H1 (cell line): ENCODE measurements at regions not wholly inside any gene's neighbourhood (a gene's known extent, or its start where the extent isn't known, plus 50 kb on each side); places are given as distances from the start of the nearest gene placed in this dataset.
"Not testable (repeated sequence)": the region's sequence is repeated elsewhere in the genome, so short reads cannot be mapped to it uniquely, and the experiment has no call there.

Experiments used
- CTCF ChIA-PET: fragments of 300-600 bp; sonication (Branson Sonifier 250); formaldehyde crosslinking; loops from one replicate; lab custom pipeline; 2021; ENCODE audit not compliant: partially characterized antibody; lab: Charles Lee
- POLR2A ChIA-PET: fragments of 300-600 bp; sonication (Branson Sonifier 250); formaldehyde crosslinking; loops from one replicate; lab custom pipeline; 2021; ENCODE audit warnings: inconsistent platforms; ENCODE audit not compliant: partially characterized antibody; lab: Charles Lee
- DNase-seq, 2 experiments: peaks; one replicate each; pipeline versions ENCODE4 v3.0.0 to v3.0.0-alpha.2; 2010 to 2022; ENCODE audit warnings: low spot score in 2 of 2, low read depth in 1 of 2, mixed read lengths in 1 of 2
- FAIRE-seq: peaks from 2 replicates; lab custom pipeline; 2011; peaks lifted over from hg19 to GRCh38; lab: Jason Lieb, UNC
- H2AFZ ChIP-seq: 2 replicates; pipeline ENCODE4 v1.8.1; 2012; ENCODE audit warnings: low read length, inconsistent platforms
- H2AK5ac ChIP-seq: 2 replicates; pipeline ENCODE4 v1.6.1; 2013; ENCODE audit warnings: low read depth, low read length
- H2BK120ac ChIP-seq: replicated peaks from 2 replicates; pipeline ENCODE3; 2013; ENCODE audit warnings: low read depth, low read length, inconsistent platforms
- H2BK12ac ChIP-seq: 2 replicates; pipeline ENCODE4 v1.6.1; 2013; ENCODE audit warnings: low read depth, low read length
- H2BK15ac ChIP-seq: 2 replicates; pipeline ENCODE4 v1.6.1; 2013; ENCODE audit warnings: low read length
- H2BK20ac ChIP-seq: 2 replicates; pipeline ENCODE4 v1.6.1; 2013; ENCODE audit warnings: low read length
- H2BK5ac ChIP-seq: 2 replicates; pipeline ENCODE4 v1.6.1; 2013; ENCODE audit warnings: low read depth, low read length
- H3K14ac ChIP-seq: 2 replicates; pipeline ENCODE4 v1.6.1; 2013; ENCODE audit warnings: inconsistent platforms; ENCODE audit not compliant: insufficient read length
- H3K18ac ChIP-seq: 2 replicates; pipeline ENCODE4 v1.6.1; 2013; ENCODE audit warnings: low read length; ENCODE audit errors: extremely low read depth
- H3K23ac ChIP-seq: 2 replicates; pipeline ENCODE4 v1.6.1; 2013; ENCODE audit warnings: inconsistent platforms; ENCODE audit not compliant: insufficient read length
- H3K23me2 ChIP-seq: 2 replicates; pipeline ENCODE4 v1.6.1; 2013; ENCODE audit warnings: low read depth, low read length
- H3K27ac ChIP-seq: 2 replicates; pipeline ENCODE4 v1.6.1; 2011; ENCODE audit warnings: low read depth, low read length, inconsistent platforms
- H3K27me3 ChIP-seq, 4 experiments: replicated peaks in 1 of 4; 1 replicate in 1 of 4; 2 replicates in 3 of 4; pipeline versions ENCODE4 v1.6.1 to v1.8.1; 2011 to 2013; ENCODE audit warnings: low read length in 3 of 4, mild to moderate bottlenecking in 3 of 4, inconsistent platforms in 2 of 4, mixed read lengths in 2 of 4, moderate library complexity in 1 of 4; ENCODE audit not compliant: control insufficient read depth in 3 of 4, insufficient read depth in 3 of 4; ENCODE audit errors: extremely low read depth in 1 of 4
- H3K36me3 ChIP-seq, 4 experiments: 2 replicates each; pipeline versions ENCODE4 v1.6.1 to v1.8.1; 2011 to 2013; ENCODE audit warnings: mild to moderate bottlenecking in 4 of 4, low read length in 3 of 4, moderate library complexity in 2 of 4, control low read depth in 1 of 4, inconsistent platforms in 1 of 4; ENCODE audit not compliant: insufficient read depth in 4 of 4, control insufficient read depth in 2 of 4
- H3K4ac ChIP-seq: replicated peaks from 2 replicates; pipeline ENCODE3; 2013; ENCODE audit warnings: low read length, low read depth, mixed read lengths, inconsistent platforms; ENCODE audit not compliant: insufficient read length
- H3K4me1 ChIP-seq, 4 experiments: replicated peaks in 1 of 4; 1 replicate in 1 of 4; 2 replicates in 3 of 4; pipeline versions ENCODE4 v1.6.1 to v1.8.1; 2011 to 2013; ENCODE audit warnings: low read length in 3 of 4, inconsistent platforms in 2 of 4, mixed read lengths in 1 of 4; ENCODE audit not compliant: insufficient read depth in 4 of 4, control insufficient read depth in 3 of 4
- H3K4me2 ChIP-seq, 2 experiments: 2 replicates each; pipeline versions ENCODE4 v1.6.1 to v1.8.1; 2011 to 2013; ENCODE audit warnings: low read depth in 2 of 2, low read length in 2 of 2, control low read depth in 1 of 2, inconsistent platforms in 1 of 2, mild to moderate bottlenecking in 1 of 2; ENCODE audit not compliant: insufficient read depth in 1 of 2
- H3K4me3 ChIP-seq, 4 experiments: fragments of 200-600, 300-600 bp in 1 of 4; sonication (generic), shearing (Covaris generic), sonication (Bioruptor Twin) in 1 of 4; 2 replicates each; pipeline versions ENCODE4 v1.5.1 to v1.8.1; 2011 to 2016; ENCODE audit warnings: low read length in 4 of 4, low read depth in 3 of 4, control low read depth in 2 of 4, inconsistent platforms in 2 of 4, mild to moderate bottlenecking in 2 of 4, mixed read lengths in 1 of 4, moderate library complexity in 1 of 4; ENCODE audit not compliant: insufficient read depth in 2 of 4; ENCODE audit errors: extremely low read depth in 1 of 4
- H3K56ac ChIP-seq: replicated peaks from 2 replicates; pipeline ENCODE3; 2013; ENCODE audit warnings: low read depth, mild to moderate bottlenecking, mixed read lengths, low read length, inconsistent platforms; ENCODE audit not compliant: insufficient read length
- H3K79me1 ChIP-seq: 2 replicates; pipeline ENCODE4 v1.6.1; 2013; ENCODE audit warnings: low read depth, low read length, control low read depth
- H3K79me2 ChIP-seq, 2 experiments: 2 replicates each; pipeline versions ENCODE4 v1.6.1 to v1.8.1; 2012 to 2013; ENCODE audit warnings: low read length in 2 of 2, mild to moderate bottlenecking in 2 of 2, inconsistent platforms in 1 of 2; ENCODE audit not compliant: insufficient read depth in 2 of 2, control insufficient read depth in 1 of 2
- H3K9ac ChIP-seq, 4 experiments: replicated peaks in 1 of 4; 1 replicate in 1 of 4; 2 replicates in 3 of 4; pipeline versions ENCODE4 v1.6.1 to v1.8.1; 2011 to 2013; ENCODE audit warnings: low read depth in 3 of 4, low read length in 3 of 4, control low read depth in 2 of 4, mild to moderate bottlenecking in 2 of 4, moderate library complexity in 2 of 4, inconsistent platforms in 1 of 4; ENCODE audit errors: extremely low read depth in 1 of 4
- H3K9me3 ChIP-seq, 2 experiments: 2 replicates each; pipeline versions ENCODE4 v1.6.1 to v1.8.1; 2012 to 2013; ENCODE audit warnings: mild to moderate bottlenecking in 2 of 2, moderate library complexity in 2 of 2, control low read depth in 1 of 2, inconsistent platforms in 1 of 2, low read depth in 1 of 2, low read length in 1 of 2, mixed read lengths in 1 of 2; ENCODE audit not compliant: insufficient read depth in 2 of 2
- H4K20me1 ChIP-seq, 2 experiments: replicated peaks in 1 of 2; 2 replicates each; pipeline versions ENCODE3 to v1.8.1; 2011 to 2013; ENCODE audit warnings: inconsistent platforms in 2 of 2, low read length in 2 of 2, mild to moderate bottlenecking in 1 of 2; ENCODE audit not compliant: insufficient read depth in 2 of 2, control insufficient read depth in 1 of 2
- H4K5ac ChIP-seq: 2 replicates; pipeline ENCODE4 v1.6.1; 2013; ENCODE audit warnings: low read length, low read depth, mixed read lengths, inconsistent platforms; ENCODE audit not compliant: insufficient read length
- H4K8ac ChIP-seq: 2 replicates; pipeline ENCODE4 v1.8.0; 2013; ENCODE audit warnings: mild to moderate bottlenecking, moderate library complexity, low read length, inconsistent platforms; ENCODE audit not compliant: insufficient read depth; ENCODE audit errors: extremely low read depth
- H4K91ac ChIP-seq: replicated peaks from 2 replicates; pipeline ENCODE3; 2013; ENCODE audit warnings: low read length, mixed read lengths, inconsistent platforms; ENCODE audit not compliant: insufficient read length
- RAD21 ChIP-seq, 2 experiments: IDR thresholded peaks in 1 of 2; conservative IDR thresholded peaks in 1 of 2; 2 replicates each; pipeline ENCODE4 v1.6.1; 2011; ENCODE audit warnings: low read depth in 2 of 2, low read length in 2 of 2, improper control_type of control experiment in 1 of 2, inconsistent platforms in 1 of 2, mild to moderate bottlenecking in 1 of 2, moderate library complexity in 1 of 2
- WGBS, 2 experiments: shearing (Covaris generic) in 1 of 2; methylation state at CpG; one replicate each; pipeline versions ENCODE4 v1.1.6 to v1.1.7; 2013 to 2015; ENCODE audit warnings: low lambda C conversion rate in 2 of 2, mixed read lengths in 2 of 2, inconsistent platforms in 1 of 2, low coverage in 1 of 2, missing lambda C conversion rate in 1 of 2; ENCODE audit not compliant: insufficient replicate concordance in 2 of 2, insufficient coverage in 1 of 2, insufficient read length in 1 of 2; ENCODE audit errors: extremely low coverage in 1 of 2, missing lambda C conversion rate in 1 of 2; 5-methylcytosine and 5-hydroxymethylcytosine counted together

DNA sequence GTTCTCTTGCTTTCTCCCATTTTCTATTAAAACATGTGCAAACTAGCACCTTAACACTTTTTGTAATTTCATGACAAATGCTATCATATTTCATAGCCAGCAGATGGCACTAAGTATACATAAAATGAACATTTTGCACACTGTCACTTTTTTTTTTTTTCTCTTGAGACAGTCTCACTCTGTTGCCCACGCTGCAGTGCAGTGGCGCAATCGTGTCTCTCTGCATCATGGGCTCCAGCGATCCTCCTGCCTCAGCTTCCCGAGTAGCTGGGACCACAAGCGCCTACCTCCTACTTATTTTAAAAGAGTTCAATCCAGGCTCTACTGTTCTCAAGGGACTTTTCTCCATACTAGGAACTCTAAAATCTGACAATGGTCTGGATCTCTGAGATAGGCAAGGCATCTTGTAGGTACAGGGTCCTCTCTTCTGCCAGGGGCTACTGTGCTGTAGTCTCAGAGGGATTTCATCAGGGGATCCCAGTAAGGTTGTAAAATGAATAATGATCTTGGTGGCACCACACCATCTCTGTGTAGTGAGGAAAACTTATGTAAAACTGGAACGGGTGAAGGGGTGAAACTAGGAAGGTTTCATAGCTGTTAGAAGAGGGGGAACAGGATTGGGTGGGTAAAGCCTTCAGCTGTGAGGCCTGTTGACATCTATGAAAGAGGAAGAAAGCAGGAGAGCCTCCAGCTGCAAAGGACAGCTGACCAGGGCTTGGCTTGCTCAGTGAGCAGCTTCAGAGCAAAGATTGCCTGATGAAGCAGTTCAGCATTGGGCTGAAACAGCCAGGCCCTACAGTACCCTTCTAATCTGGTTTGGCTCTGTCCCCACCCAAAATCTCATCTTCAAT, 196.9 kb downstream of the AVL9 start:
- H2BK15ac ChIP-seq, H2BK120ac ChIP-seq, H3K4ac ChIP-seq, H3K23me2 ChIP-seq, H3K79me1 ChIP-seq, H4K8ac ChIP-seq, H3K4me1 ChIP-seq, H3K9ac ChIP-seq, H3K27me3 ChIP-seq, H2BK5ac ChIP-seq, H4K20me1 ChIP-seq, H3K18ac ChIP-seq, H3K4me3 ChIP-seq, DNase-seq, POLR2A ChIA-PET, H3K56ac ChIP-seq, H3K23ac ChIP-seq, H3K36me3 ChIP-seq, H3K79me2 ChIP-seq, H4K91ac ChIP-seq, H4K5ac ChIP-seq, H2AK5ac ChIP-seq, FAIRE-seq, H3K4me2 ChIP-seq, H2BK20ac ChIP-seq, H2BK12ac ChIP-seq, H3K27ac ChIP-seq, H3K14ac ChIP-seq, H2AFZ ChIP-seq: not testable (repeated sequence)
- H3K9me3 ChIP-seq, result peaks cover 3 to 12% of the 10 kb centered on the region in 2 experiments; a peak in 1 of 4 replicates
- WGBS, 2 experiments, result 84% methylated on average over 7 of the region's 7 CpGs; no CpG with 5 or more reads in 1 of the 2 experiments
- TF ChIP-seq RAD21 (IDR thresholded peaks at IDR 0.05 in 1 of 2, conservative IDR thresholded peaks at IDR 0.05 in 1 of 2; ENCODE audit: low read depth in 2 of 2, low read length in 2 of 2), result peak in 1 of 2 experiments; percentile 32; a peak in 3 of 4 replicates
- CTCF ChIA-PET, result interaction anchor here (0.6 to 1.5 kb wide), 2 partner anchors 66 to 67 kb away, joined by 3 read pairs; no protein-coding TSS in a partner anchor
